RPMI7951 (cell line): ENCODE measurements at regions not wholly inside any gene's neighbourhood (a gene's known extent, or its start where the extent isn't known, plus 50 kb on each side); places are given as distances from the start of the nearest gene placed in this dataset.

Experiments
- DNase-seq: peaks from one replicate; pipeline ENCODE4 v3.0.0-alpha.2; 2012; ENCODE audit warnings: low read depth

DNA sequence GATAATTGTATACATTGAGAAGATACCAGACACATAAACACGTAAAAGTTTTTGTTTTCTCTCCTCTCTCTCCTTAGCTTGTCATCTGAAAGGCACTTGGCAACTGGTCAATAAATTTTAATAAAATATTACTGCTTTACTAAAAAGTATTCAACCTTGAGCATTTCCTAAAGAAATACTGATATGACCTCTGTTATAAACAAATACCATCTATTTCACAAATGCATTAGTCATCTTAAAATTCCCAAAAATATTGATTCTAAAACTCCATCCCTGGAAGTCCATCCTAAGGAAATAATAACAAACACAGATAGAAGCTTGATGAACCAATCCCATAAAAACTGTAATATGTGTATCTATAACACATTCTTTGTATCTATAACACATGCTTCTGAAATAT lies 483.2 kb downstream of the TLR4 start:
- DNase-seq: no peak

- no peak for DNase-seq
Observed at GRCh38 chr9:118189615-118190014, 485.4 kb downstream of the TLR4 start.

GRCh38 chr9:118192807-118193206 lies 488.6 kb downstream of the TLR4 start:
- no peak for DNase-seq

GRCh38 chr9:118209343-118209742 lies 505.1 kb downstream of the TLR4 start:
- DNase-seq: no peak

- no peak for DNase-seq
Observed at GRCh38 chr9:118215549-118215948, 511.3 kb downstream of the TLR4 start.

DNA sequence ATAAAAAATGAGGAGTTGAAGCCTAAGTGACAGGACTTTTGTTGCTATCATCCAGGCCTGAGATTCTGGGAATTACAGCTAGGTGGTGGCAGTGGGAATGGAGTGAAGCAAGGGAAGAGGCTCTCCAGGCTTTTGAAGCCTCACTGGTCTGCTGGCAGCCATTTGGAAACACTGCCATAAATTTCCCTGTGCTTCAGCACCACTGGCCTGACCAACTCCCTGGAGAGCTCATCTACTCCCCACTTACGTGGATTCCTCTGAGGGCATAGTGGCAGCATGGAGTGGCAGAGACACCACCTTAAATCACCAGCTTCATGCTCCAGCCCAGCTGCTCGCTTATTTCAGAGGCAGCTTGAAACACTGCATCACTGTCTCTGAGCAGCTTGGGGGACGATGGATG lies 518.2 kb downstream of the TLR4 start:
- peak; percentile 39 for DNase-seq

- no peak for DNase-seq
Observed at GRCh38 chr9:118223111-118223510, 518.9 kb downstream of the TLR4 start.

DNA sequence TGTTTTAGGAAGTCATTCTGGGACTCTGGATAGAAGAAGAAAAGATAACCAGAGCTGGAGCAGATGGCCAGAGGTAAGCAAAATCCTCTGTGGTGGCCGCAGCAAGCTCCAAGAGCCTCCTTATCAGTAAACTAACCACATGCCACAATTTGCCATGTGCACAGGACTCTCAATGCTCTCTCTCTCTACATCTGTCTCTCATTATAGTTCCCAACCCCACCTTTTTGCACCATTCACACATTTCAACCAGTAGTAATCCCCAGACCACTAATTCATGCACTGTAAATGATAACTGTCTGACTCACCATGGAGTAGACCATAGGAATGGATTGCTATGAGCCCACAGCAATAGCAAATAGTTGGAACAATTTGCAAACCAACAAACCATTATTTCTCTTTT lies 526.1 kb downstream of the TLR4 start:
- DNase-seq: peak; percentile 73

GRCh38 chr9:118236625-118237024 lies 532.4 kb downstream of the TLR4 start:
- DNase-seq: no peak

GRCh38 chr9:118238139-118238538 lies 533.9 kb downstream of the TLR4 start:
- no peak for DNase-seq

DNA sequence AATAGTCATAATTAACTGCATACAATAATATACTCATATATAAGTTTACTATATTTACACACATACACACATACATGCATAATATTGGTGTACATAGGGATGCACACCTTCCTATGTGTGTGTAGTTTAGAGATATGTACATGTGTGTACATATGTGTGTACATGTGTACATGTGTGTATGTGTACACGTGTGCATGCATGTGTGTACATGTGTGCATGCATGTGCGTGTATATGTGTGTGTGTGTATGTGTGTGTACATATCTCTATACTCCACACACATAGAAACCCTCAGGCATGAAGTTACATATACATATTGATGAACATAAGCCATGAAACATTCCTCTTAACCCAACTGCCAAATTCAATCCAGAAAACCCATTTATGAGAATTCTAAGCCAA lies 547.8 kb downstream of the TLR4 start:
- no peak for DNase-seq

GRCh38 chr9:118262191-118262590 lies 558.0 kb downstream of the TLR4 start:
- no peak for DNase-seq

DNA sequence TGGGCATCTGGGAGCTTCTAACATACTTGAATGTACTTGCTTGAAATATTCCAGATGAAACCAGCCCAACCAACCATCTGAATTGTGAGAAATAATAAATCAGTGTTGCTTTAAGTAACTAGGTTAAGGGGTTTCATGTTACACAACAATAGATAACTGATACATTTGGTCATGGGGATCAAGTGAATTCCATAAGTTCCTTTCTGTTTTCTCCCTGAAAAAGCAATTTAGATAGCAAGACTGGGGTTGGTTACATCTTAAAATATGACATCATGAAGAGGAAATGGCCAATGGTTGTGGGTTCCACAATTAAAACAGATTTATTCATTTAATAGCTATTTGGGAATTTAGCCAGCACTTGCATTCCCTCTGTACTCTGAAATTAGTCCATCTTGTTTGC lies 559.7 kb downstream of the TLR4 start:
- DNase-seq: no peak

GRCh38 chr9:118268046-118268445 lies 563.8 kb downstream of the TLR4 start:
- no peak for DNase-seq

- DNase-seq: no peak
Observed at GRCh38 chr9:118269623-118270022, 565.4 kb downstream of the TLR4 start.

DNA sequence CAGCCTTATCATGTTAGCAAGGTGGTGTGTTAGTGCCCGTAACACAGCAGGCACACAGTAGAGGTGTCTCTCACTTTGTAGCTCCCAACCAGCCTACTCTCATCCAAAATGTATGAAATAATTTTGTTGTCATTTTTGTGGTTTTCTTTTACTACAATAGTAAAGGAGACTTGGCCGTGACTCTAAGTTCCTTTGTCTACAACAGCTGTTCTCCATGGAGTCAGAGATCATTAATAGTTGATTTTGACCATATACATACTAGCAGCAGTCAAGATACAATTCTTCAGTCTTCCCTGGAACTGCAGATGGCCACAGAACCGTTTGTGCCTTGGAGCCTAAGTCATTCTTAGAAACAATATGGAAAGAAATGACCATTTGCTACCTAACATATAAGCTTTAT lies 567.1 kb downstream of the TLR4 start:
- DNase-seq: no peak

DNA sequence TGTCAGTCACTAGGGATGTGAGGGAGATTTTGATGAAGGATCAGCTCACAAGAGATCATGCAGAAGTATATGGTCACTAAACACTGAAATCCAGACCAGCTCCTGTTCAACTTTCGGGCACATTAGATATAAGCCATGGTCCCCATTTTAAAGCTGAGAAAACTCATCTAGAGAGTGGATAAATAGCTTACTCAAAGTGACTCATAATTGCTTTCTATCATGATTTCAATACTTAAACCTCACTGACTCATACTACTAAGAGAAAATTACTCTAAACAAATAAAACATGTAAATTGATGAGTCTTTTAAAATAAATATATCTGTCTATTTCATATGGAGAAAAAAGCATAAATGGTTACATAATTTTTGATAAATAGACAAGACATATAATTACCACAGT lies 567.7 kb downstream of the TLR4 start:
- peak; percentile 1 for DNase-seq

DNA sequence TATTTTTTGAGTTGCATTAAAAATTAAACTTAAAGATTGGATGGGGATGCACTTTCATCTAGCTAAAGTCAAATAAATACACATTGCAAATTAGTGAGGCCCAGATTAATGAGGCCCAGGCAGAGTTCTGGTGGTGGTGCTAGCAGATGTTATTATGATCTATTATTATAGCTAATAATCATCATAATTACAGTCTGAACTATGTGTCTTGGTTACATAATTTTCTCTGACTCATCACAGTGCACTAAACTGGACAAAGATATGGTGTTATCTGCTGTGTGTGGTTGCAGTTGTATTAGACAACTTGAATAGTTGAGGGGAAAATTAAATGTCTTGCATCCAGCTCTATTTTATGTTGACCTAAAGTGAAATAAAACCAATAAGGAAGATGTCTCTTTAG lies 568.8 kb downstream of the TLR4 start:
- no peak for DNase-seq

DNA sequence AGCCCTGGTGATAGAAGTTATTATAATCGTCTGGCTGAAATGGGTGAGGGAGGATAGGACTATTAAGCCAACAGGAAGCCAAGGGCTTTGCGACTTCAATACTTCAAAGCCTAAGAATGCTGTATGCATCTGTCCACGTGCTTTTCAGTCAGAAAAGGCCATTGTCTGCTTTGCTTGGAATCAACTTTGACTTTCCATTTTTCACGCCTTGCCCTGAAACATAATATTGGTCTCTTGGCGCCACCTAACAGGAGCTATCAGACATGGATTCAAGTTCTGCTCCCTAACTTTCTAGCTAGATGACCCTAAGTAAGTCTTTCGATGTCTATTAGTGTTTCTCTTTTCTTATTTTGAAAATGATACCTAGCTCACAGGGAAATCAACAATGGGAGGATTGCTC lies 572.6 kb downstream of the TLR4 start:
- DNase-seq: no peak

DNA sequence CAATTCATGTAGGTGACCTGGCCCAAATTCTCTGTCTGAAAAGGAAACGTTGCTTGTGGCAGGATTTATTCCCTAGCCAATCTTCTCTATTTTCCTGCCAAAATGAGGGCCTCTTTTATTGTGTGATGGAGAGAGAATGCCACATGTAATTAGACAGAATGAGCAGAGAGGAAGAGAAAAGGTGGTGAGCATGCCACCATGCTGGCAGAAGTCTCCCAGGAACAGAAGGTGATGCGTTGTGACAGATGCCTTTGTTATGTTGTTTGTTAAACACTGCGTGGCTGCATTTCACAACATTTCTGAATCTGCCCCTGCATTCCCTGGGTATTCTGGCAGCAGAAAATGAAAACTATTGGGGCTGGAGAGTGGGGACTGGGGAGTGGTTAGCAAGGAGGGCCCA lies 577.6 kb downstream of the TLR4 start:
- no peak for DNase-seq

GRCh38 chr9:118283488-118283887 lies 579.3 kb downstream of the TLR4 start:
- no peak for DNase-seq

DNA sequence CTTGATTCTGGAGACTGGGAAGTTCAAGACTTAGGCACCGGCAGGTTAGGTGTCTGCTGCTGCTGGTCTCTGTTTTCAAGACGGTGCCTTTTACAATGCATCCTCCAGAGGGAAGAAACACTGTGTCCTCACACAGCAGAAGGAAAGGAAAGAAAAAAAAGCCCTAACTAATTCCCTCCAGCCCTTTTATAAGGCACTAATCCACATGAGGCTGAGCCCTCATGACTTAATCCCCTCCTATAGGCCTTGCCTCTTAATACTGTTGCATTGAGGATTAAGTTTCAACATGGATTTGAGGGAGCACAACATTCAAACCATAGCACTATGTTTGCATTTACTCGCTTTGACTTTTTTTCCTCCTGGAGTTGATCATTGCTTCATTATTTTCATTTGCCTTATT lies 585.9 kb downstream of the TLR4 start:
- no peak for DNase-seq

GRCh38 chr9:118295413-118295812 lies 591.2 kb downstream of the TLR4 start:
- no peak for DNase-seq

GRCh38 chr9:118302721-118303120 lies 598.5 kb downstream of the TLR4 start:
- DNase-seq: no peak

DNA sequence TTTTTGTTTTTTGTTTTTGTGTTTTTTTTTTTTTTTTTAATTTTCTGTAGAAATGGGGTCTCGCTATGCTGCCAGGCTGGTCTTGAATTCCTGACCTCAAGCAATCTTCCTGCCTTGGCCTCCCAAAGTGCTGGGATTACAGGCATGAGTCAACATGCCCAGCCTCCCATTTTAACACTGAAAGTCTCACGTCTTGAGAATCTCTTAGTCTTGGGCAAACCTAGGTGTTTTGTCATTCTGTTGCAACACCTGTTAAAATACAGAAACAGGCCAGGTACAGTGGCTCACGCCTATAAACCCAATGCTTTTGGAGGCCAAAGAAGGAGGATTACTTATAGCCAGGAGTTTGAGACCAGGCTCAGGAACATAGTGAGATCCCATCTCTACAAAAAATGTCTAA lies 599.0 kb downstream of the TLR4 start:
- no peak for DNase-seq
